Fibroblast of lung (primary cell): ENCODE measurements at regions not wholly inside any gene's neighbourhood (a gene's known extent, or its start where the extent isn't known, plus 50 kb on each side); places are given as distances from the start of the nearest gene placed in this dataset.

Experiments
- EZH2 ChIP-seq: IDR thresholded peaks from 2 replicates; pipeline ENCODE4 v1.5.1; 2012; ENCODE audit warnings: low read length, control low read depth, mild to moderate bottlenecking; ENCODE audit errors: missing control alignments
- TF ChIP-seq, protein P1 (sequence below), 2 donors: IDR thresholded peaks in 1 of 2; conservative IDR thresholded peaks in 1 of 2; 1 replicate in 1 of 2; 2 replicates in 1 of 2; pipeline ENCODE4 v1.5.1; 2011 to 2012; ENCODE audit warnings: low read length in 2 of 2, control low read depth in 1 of 2, inconsistent platforms in 1 of 2, low read depth in 1 of 2, mild to moderate bottlenecking in 1 of 2

GRCh38 chr5:172565455-172565854 is 75.6 kb upstream of the NEURL1B start:
- TF ChIP-seq, protein P1, sequence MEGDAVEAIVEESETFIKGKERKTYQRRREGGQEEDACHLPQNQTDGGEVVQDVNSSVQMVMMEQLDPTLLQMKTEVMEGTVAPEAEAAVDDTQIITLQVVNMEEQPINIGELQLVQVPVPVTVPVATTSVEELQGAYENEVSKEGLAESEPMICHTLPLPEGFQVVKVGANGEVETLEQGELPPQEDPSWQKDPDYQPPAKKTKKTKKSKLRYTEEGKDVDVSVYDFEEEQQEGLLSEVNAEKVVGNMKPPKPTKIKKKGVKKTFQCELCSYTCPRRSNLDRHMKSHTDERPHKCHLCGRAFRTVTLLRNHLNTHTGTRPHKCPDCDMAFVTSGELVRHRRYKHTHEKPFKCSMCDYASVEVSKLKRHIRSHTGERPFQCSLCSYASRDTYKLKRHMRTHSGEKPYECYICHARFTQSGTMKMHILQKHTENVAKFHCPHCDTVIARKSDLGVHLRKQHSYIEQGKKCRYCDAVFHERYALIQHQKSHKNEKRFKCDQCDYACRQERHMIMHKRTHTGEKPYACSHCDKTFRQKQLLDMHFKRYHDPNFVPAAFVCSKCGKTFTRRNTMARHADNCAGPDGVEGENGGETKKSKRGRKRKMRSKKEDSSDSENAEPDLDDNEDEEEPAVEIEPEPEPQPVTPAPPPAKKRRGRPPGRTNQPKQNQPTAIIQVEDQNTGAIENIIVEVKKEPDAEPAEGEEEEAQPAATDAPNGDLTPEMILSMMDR (conservative IDR thresholded peaks at IDR 0.05 in 1 of 2, IDR thresholded peaks at IDR 0.05 in 1 of 2; ENCODE audit: low read depth in 1 of 2, low read length in 2 of 2): no peak
- TF ChIP-seq EZH2: no peak
